HG03432 (cell line): ENCODE measurements at regions not wholly inside any gene's neighbourhood (a gene's known extent, or its start where the extent isn't known, plus 50 kb on each side); places are given as distances from the start of the nearest gene placed in this dataset.
"Not testable (repeated sequence)": the region's sequence is repeated elsewhere in the genome, so short reads cannot be mapped to it uniquely, and the experiment has no call there.

ENCODE experiments used
- ATAC-seq: cut with Tn5 transposase; IDR thresholded peaks from one replicate; pipeline ENCODE4 v1.9.1; 2021; ENCODE audit warnings: mild to moderate bottlenecking, moderate library complexity; ENCODE audit not compliant: unreplicated experiment

- no peak for ATAC-seq
These were observed 54.8 kb downstream of the OTUD1 start for GRCh38 chr10:23493711-23494110.

GRCh38 chr10:23496727-23497126 lies 57.9 kb downstream of the OTUD1 start:
- ATAC-seq: no peak

DNA sequence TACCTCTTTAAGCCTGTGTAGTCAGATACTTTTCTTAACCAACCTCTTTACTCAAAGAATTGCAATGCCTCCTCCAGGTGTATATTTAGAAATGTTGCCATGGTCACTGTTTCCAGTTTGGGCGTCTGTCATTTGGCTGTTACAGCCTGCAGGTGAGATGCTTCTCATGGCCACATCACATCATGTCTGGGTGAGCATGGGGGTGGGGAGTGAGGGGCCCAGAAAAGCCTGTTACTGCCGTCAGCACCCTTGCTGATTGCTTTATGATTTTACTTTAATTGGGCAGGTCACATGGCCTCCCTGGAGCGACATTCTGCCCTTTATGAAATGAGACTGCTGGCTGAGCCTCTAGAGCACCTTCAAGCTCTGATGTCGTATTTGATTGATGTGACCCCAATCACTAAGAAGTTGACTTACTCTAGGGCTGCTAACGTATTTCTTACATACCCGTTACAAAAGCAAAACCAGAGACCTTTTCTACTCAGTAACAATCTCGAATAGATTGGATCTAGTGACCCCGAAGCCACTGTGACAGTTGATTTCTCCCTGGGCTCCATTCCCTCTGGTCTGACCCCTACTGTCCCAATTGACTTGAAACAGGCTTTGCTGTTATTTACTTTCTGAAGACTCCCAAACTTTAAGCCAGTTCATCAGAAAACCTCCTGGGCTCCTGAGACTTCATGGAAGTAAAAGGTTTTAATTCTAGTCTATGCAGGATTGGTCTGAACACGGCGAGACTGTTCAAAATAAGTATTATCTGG lies 60.7 kb downstream of the OTUD1 start:
- ATAC-seq: no peak

GRCh38 chr10:23505797-23506465 lies 67.1 kb downstream of the OTUD1 start:
- no peak for ATAC-seq

GRCh38 chr10:23512355-23513058 lies 73.6 kb downstream of the OTUD1 start:
- ATAC-seq: no peak

DNA sequence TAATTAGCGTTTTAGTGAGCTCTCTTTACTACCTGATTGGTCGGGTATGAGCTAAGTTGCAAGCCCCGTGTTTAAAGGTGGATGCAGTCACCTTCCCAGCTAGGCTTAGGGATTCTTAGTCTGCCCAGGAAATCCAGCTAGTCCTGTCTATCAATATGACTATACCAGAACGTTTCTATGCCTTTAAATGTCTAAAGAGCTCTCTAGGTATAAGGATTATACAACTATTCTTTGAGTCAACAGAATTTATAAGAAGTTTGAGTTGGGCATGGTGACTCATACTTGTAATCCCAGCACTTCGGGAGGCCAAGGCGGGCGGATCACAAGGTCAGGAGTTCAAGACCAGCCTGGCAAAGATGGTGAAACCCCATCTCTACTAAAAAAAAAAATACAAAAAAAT lies 74.7 kb downstream of the OTUD1 start:
- not testable (repeated sequence) for ATAC-seq

- ATAC-seq: no peak
These were observed 75.4 kb downstream of the OTUD1 start for GRCh38 chr10:23514321-23514720.

DNA sequence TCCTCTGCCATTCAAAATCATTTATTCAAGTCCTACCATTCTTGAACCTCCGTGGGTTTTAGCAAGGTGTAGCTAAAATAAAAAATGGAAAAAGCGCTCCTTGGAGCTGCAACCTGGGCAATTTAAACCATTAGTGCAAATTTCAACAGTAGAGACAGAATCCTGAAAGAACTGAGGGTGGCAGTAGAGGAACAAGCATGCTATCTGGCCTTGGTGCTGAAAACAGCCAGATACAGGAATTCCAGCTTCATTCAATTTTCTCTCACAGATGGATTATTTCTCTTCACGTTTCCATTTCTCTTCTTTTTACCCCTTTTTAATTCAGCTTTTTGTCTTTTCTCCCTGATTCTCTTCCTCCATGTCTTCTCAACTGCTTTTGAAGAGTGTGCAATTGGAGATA lies 77.7 kb downstream of the OTUD1 start:
- no peak for ATAC-seq

DNA sequence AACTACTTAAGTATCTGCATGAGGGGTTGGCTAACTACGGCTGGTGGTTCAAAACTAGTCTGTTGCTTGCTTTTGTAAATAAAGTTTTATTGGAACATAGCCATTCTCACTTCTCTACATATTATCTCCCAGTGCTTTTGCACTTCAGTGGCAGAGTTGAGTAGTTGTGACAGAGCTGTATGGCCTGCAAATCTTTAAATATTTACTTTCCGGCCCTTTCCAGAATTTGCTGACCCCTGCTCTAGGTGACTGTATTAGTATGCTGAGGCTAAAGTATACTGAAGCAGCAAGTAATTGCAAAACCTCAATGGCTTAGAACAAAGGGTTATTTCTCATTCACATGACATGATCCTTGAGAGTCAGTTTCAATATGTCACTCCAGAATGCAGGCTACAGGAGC lies 78.3 kb downstream of the OTUD1 start:
- no peak for ATAC-seq

DNA sequence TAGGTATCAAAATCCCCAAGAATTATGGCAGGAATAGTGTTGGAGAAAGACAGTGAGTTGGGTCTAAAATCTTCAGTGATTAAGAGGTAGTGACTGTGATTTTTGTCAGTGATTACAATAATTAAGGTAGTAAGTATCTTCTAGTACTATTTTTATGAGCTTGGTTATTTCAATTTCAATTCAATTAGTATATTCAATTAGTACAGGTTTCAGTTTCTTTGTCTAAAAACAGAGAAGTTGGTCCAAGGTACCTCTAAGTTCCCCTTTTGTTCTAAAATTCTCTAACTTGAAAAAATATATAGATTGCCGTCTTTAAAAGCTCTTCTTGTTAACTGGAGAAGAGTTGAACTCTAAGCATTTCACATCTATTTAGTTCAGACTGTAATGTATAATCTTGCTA lies 82.9 kb downstream of the OTUD1 start:
- no peak for ATAC-seq

GRCh38 chr10:23522345-23522744 lies 83.5 kb downstream of the OTUD1 start:
- ATAC-seq: no peak

- ATAC-seq: no peak
These were observed 84.4 kb downstream of the OTUD1 start for GRCh38 chr10:23523251-23523650.

DNA sequence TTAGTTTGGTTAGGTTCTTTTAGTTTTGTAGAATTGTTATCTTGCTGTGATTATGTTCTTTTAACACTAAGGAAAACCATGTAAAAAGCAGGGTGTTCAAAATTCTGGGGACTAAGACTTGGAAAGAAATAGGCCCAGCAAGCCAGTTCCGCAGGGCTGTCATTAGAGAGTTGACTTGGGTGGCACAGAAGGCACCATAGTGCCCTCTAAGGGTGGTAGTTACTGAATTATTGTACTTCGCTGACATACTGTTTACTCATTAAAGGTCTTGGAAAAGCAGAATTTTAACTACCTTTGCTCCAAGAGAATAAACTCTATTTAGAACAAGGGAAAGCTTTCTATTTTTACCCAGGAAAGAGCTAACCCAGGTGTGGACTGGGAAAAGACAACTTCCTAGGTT lies 86.5 kb downstream of the OTUD1 start:
- no peak for ATAC-seq

GRCh38 chr10:23528419-23528818 lies 89.5 kb downstream of the OTUD1 start:
- no peak for ATAC-seq

- ATAC-seq: no peak
These were observed 90.8 kb downstream of the OTUD1 start for GRCh38 chr10:23529625-23530024.

DNA sequence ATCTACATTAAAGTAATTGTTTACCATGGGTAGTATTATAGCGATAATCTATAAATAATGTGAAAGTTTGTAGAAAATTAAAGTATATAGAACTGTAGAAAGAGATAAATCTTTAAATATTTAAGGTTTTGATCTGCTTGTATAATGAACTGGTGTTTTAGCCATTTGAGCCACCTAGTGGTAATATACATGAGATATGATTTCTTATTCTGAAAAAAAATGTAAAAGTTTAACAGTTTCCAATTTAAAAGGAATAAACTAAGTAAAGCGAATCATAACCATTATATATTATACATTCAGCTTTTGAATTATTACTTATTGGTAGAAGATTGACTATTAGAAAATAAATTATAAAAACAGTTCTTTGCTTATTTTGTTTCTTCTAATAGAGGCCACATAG lies 91.2 kb downstream of the OTUD1 start:
- no peak for ATAC-seq

DNA sequence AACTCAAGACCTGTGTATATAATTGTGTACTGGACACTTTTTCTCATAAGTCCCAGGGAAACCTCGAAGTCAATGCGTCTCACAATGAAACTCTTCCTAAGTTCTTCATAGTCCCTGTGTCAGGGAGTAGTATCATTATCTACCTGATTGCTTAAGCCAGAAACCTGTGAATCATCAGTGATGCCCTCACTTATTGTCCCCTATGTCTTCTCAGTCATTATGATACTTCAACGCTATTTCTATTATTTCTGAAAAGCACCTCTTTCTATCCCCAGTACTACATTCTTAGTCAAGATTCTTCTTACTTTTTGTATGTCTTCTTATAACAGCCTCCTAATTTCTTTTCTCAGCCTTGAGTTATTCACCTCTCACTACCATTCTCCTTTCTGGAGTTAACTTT lies 94.3 kb downstream of the OTUD1 start:
- ATAC-seq: no peak

- ATAC-seq: no peak
These were observed 95.5 kb downstream of the OTUD1 start for GRCh38 chr10:23534326-23534725.

- ATAC-seq: no peak
These were observed 95.9 kb downstream of the OTUD1 start for GRCh38 chr10:23534761-23535160.

DNA sequence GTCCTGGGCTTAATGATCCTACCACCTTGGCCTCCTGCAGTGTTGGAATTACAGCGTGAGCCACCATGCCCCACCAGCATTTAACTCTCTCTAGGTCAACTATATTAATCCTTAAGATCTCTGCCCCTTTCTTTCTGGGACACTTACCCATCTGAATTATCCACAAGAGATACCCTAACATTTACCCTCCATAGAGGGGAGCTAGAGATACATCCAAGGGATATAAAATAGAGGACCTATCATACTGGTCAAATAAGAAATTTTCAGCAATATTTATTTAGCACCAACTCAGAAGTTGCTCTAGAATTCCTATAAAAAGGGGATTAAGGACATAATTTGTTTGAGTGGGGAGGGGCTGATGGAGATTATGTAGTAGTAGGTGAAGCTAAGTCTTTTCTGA lies 96.5 kb downstream of the OTUD1 start:
- no peak for ATAC-seq

- ATAC-seq: no peak
These were observed 100.1 kb downstream of the OTUD1 start for GRCh38 chr10:23538968-23539367.

GRCh38 chr10:23540401-23541030 lies 101.6 kb downstream of the OTUD1 start:
- no peak for ATAC-seq
